ENCODE measurements at regions not wholly inside any gene's neighbourhood (a gene's known extent, or its start where the extent isn't known, plus 50 kb on each side); places are given as distances from the start of the nearest gene placed in this dataset.

DNA sequence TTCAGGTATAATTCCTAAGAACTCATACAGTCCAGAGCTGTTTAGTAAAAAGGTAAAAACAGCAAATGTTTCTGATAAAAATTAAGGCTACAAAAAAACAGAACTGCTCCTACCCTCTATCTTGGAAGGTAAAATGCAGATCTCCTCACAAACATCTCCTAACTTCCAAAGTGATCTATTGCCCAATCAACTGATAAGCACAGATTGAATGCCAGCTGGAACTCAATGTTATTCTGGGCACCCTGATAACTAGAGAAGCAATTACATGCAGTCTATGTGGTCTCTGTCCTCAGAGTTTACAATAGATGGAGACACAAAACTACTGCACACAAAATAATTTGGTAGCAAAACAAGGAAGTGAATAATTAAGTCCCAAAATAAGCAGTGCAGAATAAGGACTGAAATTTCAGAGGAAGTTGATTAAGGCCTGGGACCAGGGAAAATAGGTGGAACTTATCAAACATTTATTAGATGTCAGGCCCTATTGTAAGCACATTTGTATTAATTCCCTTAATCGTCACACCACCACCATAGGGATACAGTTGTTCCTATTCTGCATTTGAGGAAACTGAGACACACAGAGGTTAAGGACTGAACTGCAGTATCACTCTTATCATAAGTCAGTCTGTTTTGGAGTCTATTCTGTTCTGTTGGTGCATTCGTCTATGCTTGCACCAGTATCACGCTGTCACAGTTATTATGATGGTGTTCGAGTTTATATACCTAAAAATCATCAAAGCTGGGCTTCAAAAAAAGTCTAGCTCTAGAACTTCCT, 102.2 kb upstream of the TARS1 start:
- no peak for TF ChIP-seq POLR2A (IDR thresholded peaks at IDR 0.05; ENCODE audit: insufficient read depth in 1 of 2, low read depth in 2 of 2, low read length in 2 of 2)
- no peak for TF ChIP-seq NFIC (IDR thresholded peaks at IDR 0.05; ENCODE audit: low read length)
- TF ChIP-seq, protein P1, sequence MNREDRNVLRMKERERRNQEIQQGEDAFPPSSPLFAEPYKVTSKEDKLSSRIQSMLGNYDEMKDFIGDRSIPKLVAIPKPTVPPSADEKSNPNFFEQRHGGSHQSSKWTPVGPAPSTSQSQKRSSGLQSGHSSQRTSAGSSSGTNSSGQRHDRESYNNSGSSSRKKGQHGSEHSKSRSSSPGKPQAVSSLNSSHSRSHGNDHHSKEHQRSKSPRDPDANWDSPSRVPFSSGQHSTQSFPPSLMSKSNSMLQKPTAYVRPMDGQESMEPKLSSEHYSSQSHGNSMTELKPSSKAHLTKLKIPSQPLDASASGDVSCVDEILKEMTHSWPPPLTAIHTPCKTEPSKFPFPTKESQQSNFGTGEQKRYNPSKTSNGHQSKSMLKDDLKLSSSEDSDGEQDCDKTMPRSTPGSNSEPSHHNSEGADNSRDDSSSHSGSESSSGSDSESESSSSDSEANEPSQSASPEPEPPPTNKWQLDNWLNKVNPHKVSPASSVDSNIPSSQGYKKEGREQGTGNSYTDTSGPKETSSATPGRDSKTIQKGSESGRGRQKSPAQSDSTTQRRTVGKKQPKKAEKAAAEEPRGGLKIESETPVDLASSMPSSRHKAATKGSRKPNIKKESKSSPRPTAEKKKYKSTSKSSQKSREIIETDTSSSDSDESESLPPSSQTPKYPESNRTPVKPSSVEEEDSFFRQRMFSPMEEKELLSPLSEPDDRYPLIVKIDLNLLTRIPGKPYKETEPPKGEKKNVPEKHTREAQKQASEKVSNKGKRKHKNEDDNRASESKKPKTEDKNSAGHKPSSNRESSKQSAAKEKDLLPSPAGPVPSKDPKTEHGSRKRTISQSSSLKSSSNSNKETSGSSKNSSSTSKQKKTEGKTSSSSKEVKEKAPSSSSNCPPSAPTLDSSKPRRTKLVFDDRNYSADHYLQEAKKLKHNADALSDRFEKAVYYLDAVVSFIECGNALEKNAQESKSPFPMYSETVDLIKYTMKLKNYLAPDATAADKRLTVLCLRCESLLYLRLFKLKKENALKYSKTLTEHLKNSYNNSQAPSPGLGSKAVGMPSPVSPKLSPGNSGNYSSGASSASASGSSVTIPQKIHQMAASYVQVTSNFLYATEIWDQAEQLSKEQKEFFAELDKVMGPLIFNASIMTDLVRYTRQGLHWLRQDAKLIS (CRISPR knock-in tag; IDR thresholded peaks at IDR 0.05), result no peak
- TF ChIP-seq ZNF792 (CRISPR knock-in tag; IDR thresholded peaks at IDR 0.05), result no peak
- no peak for TF ChIP-seq EP300 (IDR thresholded peaks at IDR 0.05; ENCODE audit: low read depth in 2 of 2, low read length in 2 of 2)
- TF ChIP-seq EP300 (CRISPR knock-in tag; IDR thresholded peaks at IDR 0.05; ENCODE audit: borderline replicate concordance), result no peak
